ENCODE measurements at regions not wholly inside any gene's neighbourhood (a gene's known extent, or its start where the extent isn't known, plus 50 kb on each side); places are given as distances from the start of the nearest gene placed in this dataset.
A peak's percentile ranks its signal among the peaks of the same experiment; 100 is the strongest.
"Not testable (repeated sequence)": the region's sequence is repeated elsewhere in the genome, so short reads cannot be mapped to it uniquely, and the experiment has no call there.

DNA sequence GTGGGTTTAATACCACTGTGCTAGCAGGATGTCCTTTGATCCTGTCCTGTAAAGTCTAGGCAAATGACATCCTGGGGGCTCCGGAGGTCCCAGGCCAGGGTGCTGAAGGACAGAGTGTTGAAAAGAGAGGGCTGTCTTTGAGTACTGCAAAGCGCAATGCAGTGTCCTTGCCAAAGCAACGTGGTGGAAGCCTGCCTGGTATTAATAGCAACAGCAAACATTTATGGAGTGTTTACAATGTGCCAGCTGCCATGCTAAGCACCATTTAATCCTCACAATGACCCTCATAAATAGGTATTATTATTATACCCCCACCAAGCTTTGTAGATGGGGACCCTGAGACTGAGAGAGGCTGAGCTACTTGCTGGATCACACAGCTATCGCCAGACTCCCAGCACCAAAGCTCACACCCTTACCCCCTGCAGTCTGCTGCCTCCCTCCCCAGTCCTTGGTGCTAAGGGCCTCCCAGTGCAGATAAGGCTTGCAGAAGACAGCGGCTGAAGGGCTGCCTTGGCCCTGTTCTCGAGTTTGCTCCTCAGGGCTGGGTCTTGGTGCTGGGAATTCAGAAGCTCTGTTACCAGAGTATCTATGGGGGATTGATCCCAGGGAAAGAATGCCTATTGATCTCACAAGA is 427.7 kb downstream of the FUT8 start:
- FAIRE-seq: no peak
- no peak for DNase-seq
- peak in 3 of 4 donors; percentile 18 to 75 (median 72) for ATAC-seq
- Histone ChIP-seq H3K36me3 (no peaks in the 10 kb centered on the region), H3K4me1 (no peaks in the 10 kb centered on the region), H3K27me3 (no peaks in the 10 kb centered on the region), H3K9me3 (no peaks in the 10 kb centered on the region), H3K27ac (no peak overlapping the region), H3K4me3 (no peak overlapping the region)
- intact Hi-C loops (cut with DNase I): no loop called here
- TF ChIP-seq, protein P1, sequence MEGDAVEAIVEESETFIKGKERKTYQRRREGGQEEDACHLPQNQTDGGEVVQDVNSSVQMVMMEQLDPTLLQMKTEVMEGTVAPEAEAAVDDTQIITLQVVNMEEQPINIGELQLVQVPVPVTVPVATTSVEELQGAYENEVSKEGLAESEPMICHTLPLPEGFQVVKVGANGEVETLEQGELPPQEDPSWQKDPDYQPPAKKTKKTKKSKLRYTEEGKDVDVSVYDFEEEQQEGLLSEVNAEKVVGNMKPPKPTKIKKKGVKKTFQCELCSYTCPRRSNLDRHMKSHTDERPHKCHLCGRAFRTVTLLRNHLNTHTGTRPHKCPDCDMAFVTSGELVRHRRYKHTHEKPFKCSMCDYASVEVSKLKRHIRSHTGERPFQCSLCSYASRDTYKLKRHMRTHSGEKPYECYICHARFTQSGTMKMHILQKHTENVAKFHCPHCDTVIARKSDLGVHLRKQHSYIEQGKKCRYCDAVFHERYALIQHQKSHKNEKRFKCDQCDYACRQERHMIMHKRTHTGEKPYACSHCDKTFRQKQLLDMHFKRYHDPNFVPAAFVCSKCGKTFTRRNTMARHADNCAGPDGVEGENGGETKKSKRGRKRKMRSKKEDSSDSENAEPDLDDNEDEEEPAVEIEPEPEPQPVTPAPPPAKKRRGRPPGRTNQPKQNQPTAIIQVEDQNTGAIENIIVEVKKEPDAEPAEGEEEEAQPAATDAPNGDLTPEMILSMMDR (IDR thresholded peaks at IDR 0.05): no peak
- WGBS, 2 donors: 41 to 43% methylated on average over 6 of the region's 6 CpGs

DNA sequence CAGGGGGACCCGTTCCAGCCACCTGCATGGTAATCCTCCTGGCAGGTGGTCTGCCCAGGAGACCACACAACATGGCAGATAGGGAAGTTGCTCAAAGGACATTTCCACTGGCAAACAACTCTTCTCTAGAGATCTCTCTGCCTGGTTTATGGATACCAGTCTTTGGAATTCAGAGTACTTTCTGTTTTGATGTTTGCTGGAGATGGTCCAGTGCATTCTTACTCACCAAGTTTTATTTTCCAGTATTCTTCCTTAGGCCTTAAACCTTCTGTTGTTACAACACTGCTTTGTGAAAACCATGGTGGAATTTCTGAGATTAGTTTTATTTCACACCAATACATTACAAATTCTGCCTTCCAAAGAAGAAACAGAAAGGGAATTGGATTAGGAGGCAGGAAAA is 428.3 kb downstream of the FUT8 start:
- no peaks in the 10 kb centered on the region for H3K36me3 ChIP-seq
- no peaks in the 10 kb centered on the region for H3K9me3 ChIP-seq
- no peaks in the 10 kb centered on the region for H3K27me3 ChIP-seq
- DNase-seq (no peak), ATAC-seq (peak in 1 of 4 donors; percentile 46), FAIRE-seq (no peak)
- no peak overlapping the region for H3K27ac ChIP-seq
- H3K4me1 ChIP-seq: no peaks in the 10 kb centered on the region
- H3K4me3 ChIP-seq: no peak overlapping the region
- intact Hi-C loops (cut with DNase I): no loop called here
- TF ChIP-seq, protein P1 (IDR thresholded peaks at IDR 0.05): no peak
- 83 to 93% methylated on average over 1 of the region's 1 CpG for WGBS, 2 donors

DNA sequence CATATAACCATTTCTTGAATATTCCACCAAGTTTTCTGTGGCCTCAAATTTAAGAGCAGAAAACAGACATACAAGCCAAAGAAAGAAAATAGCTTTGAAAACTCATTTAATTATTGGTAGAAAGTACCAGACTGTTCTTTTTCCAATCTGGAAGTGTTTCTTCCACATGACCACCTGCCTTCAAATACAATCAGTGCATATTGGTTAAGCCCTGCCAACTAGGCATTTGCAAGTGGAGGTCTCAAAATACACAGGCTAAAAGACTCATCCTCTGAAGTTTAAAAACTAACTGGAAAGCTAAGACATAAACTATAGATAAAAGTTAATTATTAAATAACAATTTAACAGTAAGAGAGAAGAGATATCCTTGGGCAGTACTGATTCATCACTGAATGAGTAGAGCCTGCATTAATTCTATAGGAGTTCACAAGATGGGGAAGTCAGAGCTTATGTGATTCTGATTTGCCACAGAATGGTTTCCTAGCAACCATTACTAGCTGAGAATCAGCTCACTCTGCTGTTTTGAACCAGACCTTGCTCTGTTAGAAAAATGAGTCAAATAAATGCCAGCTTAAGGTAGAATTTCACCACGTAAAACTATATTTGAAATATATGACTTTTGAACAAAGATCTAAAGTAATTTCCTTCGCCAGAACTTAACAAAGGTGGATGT is 433.8 kb downstream of the FUT8 start:
- TF ChIP-seq, protein P1 (IDR thresholded peaks at IDR 0.05): no peak
- Histone ChIP-seq H3K4me1 (no peaks in the 10 kb centered on the region), H3K27ac (no peak overlapping the region), H3K9me3 (no peaks in the 10 kb centered on the region), H3K27me3 (no peaks in the 10 kb centered on the region), H3K4me3 (no peak overlapping the region), H3K36me3 (no peaks in the 10 kb centered on the region)
- peak in 1 of 4 donors; percentile 28 for ATAC-seq
- intact Hi-C loops (cut with DNase I): no loop called here
- 85 to 92% methylated on average over 2 of the region's 2 CpGs for WGBS, 2 donors
- DNase-seq: no peak
- FAIRE-seq: no peak

DNA sequence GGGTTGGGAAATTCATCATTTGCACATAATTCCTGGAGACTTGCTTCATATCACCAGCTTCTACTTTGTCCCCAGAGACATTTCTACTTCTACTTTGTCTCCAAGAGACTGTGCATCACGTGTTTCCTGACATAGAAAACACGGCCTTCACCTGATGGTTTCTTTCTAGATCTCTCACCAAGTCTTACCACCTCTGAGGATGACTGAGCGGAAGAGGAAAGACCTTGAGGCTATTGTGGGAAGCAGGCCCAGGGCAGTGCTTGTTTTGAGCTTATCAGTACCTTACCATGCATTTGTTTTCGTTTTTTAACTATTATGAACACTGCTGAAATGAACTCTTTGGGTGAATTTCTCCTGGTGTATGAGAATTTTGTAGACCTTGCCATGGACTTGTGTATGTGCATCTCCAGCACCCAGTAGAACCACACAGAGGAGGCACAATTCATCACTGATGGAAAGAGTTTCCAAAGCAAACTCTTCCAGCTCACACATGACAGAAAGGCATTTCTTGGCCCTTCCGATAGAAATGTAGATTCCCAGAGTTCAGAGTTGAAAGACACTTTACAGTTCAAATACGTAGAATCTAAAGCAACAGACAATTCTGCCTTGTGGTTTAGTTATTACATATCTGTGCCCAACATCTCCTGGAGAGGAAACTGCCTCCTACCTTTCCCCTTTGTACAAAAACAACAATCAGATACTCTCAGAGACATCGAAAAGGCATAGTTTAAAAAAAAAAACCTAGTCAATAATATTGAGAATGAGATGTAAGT is 434.7 kb downstream of the FUT8 start:
- 53 to 59% methylated on average over 7 of the region's 7 CpGs for WGBS, 2 donors
- H3K4me1 ChIP-seq: no peaks in the 10 kb centered on the region
- no peaks in the 10 kb centered on the region for H3K36me3 ChIP-seq
- intact Hi-C loops (cut with DNase I): no loop called here
- no peaks in the 10 kb centered on the region for H3K9me3 ChIP-seq
- TF ChIP-seq, protein P1 (IDR thresholded peaks at IDR 0.05): no peak
- H3K4me3 ChIP-seq: no peak overlapping the region
- FAIRE-seq: no peak
- H3K27ac ChIP-seq: no peak overlapping the region
- ATAC-seq: peak; percentile 46 to 90 (median 72)
- peak in 2 of 6 donors; percentile 15 to 28 for DNase-seq
- no peaks in the 10 kb centered on the region for H3K27me3 ChIP-seq

DNA sequence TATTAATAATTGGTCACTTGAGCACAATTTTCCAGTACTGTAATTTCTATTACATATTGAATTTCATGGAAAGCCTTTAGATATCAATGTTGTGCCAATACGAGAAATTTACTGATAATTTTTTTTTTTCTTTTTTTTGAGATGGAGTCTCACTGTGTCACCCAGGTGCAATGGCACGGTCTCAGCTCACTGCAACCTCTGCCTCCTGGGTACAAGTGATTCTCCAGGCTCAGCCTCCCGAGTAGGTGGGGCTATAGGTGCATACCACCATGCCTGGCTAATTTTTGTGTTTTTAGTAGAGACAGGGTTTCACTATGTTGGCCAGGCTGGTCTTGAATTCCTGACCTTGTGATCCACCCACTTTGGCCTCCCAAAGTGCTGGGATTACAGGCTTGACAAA is 435.4 kb downstream of the FUT8 start:
- DNase-seq; ATAC-seq; H3K27ac ChIP-seq; FAIRE-seq; H3K27me3 ChIP-seq; H3K4me1 ChIP-seq; H3K36me3 ChIP-seq; H3K4me3 ChIP-seq; intact Hi-C loops (cut with DNase I); H3K9me3 ChIP-seq: not testable (repeated sequence)
- 81 to 90% methylated on average over 3 of the region's 3 CpGs for WGBS, 2 donors

All from pancreas (tissue), 10 donors.